ENCODE measurements at regions not wholly inside any gene's neighbourhood (a gene's known extent, or its start where the extent isn't known, plus 50 kb on each side); places are given as distances from the start of the nearest gene placed in this dataset.

GRCh38 chr17:6297119-6297518 is 137.8 kb downstream of the AIPL1 start:
- no peak for TF ChIP-seq MAX (IDR thresholded peaks at IDR 0.05; ENCODE audit: low read depth, low read length)
- TF ChIP-seq RELA (IDR thresholded peaks at IDR 0.05; ENCODE audit: borderline replicate concordance, partially characterized antibody), result no peak
- no peak for TF ChIP-seq ZNF24 (IDR thresholded peaks at IDR 0.05)
- no peak for TF ChIP-seq CTCF (IDR thresholded peaks at IDR 0.05 in 2 of 3, conservative IDR thresholded peaks at IDR 0.05 in 1 of 3; ENCODE audit: control insufficient read depth in 2 of 3, extremely low read depth in 1 of 3, insufficient read depth in 1 of 3, low read depth in 3 of 3, low read length in 3 of 3)
- no peak for TF ChIP-seq PBX3 (IDR thresholded peaks at IDR 0.05; ENCODE audit: insufficient replicate concordance, low read depth, low read length)
- no peak for TF ChIP-seq ZNF687 (IDR thresholded peaks at IDR 0.05)
